ENCODE measurements at regions not wholly inside any gene's neighbourhood (a gene's known extent, or its start where the extent isn't known, plus 50 kb on each side); places are given as distances from the start of the nearest gene placed in this dataset.

GRCh38 chr1:203926025-203926540 is 64.7 kb downstream of the SNRPE start:
- peak; percentile 48 for DNase-seq (ENCODE audit: low read depth)

GRCh38 chr1:203929741-203930309 is 68.4 kb downstream of the SNRPE start:
- no peak for DNase-seq (ENCODE audit: low read depth)

GRCh38 chr1:203930342-203930741 is 68.9 kb downstream of the SNRPE start:
- DNase-seq (ENCODE audit: low read depth) = no peak

GRCh38 chr1:203931953-203932352 is 70.6 kb downstream of the SNRPE start:
- no peak for DNase-seq (ENCODE audit: low read depth)

- no peak for DNase-seq (ENCODE audit: low read depth)
Measured at GRCh38 chr1:203932556-203932955, 71.2 kb downstream of the SNRPE start.

GRCh38 chr1:203934027-203934426 is 72.6 kb downstream of the SNRPE start:
- no peak for DNase-seq (ENCODE audit: low read depth)

GRCh38 chr1:203934651-203935050 is 73.3 kb downstream of the SNRPE start:
- DNase-seq (ENCODE audit: low read depth) = no peak

GRCh38 chr1:203935321-203935720 is 73.9 kb downstream of the SNRPE start:
- no peak for DNase-seq (ENCODE audit: low read depth)

GRCh38 chr1:203937678-203938330 is 76.4 kb downstream of the SNRPE start:
- DNase-seq (ENCODE audit: low read depth) = no peak

- DNase-seq (ENCODE audit: low read depth) = no peak
Measured at GRCh38 chr1:203944651-203945404, 83.4 kb downstream of the SNRPE start.

- DNase-seq (ENCODE audit: low read depth) = no peak
Measured at GRCh38 chr1:203954293-203954692, 92.9 kb downstream of the SNRPE start.

GRCh38 chr1:203954788-203955552 is 93.6 kb downstream of the SNRPE start:
- DNase-seq (ENCODE audit: low read depth) = no peak

GRCh38 chr1:203968761-203969160 is 104.2 kb upstream of the SOX13 start:
- no peak for DNase-seq (ENCODE audit: low read depth)

- DNase-seq (ENCODE audit: low read depth) = no peak
Measured at GRCh38 chr1:203969846-203970245, 103.1 kb upstream of the SOX13 start.

- no peak for DNase-seq (ENCODE audit: low read depth)
Measured at GRCh38 chr1:203985044-203985443, 87.9 kb upstream of the SOX13 start.

GRCh38 chr1:203985676-203986075 is 87.2 kb upstream of the SOX13 start:
- no peak for DNase-seq (ENCODE audit: low read depth)

GRCh38 chr1:203986887-203987461 is 85.9 kb upstream of the SOX13 start:
- no peak for DNase-seq (ENCODE audit: low read depth)

- no peak for DNase-seq (ENCODE audit: low read depth)
Measured at GRCh38 chr1:203990118-203990517, 82.8 kb upstream of the SOX13 start.

GRCh38 chr1:203992440-203992839 is 80.5 kb upstream of the SOX13 start:
- no peak for DNase-seq (ENCODE audit: low read depth)

GRCh38 chr1:203993256-203993655 is 79.7 kb upstream of the SOX13 start:
- no peak for DNase-seq (ENCODE audit: low read depth)

GRCh38 chr1:203995228-203995627 is 77.7 kb upstream of the SOX13 start:
- no peak for DNase-seq (ENCODE audit: low read depth)

- DNase-seq (ENCODE audit: low read depth) = peak; percentile 30
Measured at GRCh38 chr1:203996126-203996525, 76.8 kb upstream of the SOX13 start.

All from fibroblast of gingiva (primary cell).